ENCODE measurements at regions not wholly inside any gene's neighbourhood (a gene's known extent, or its start where the extent isn't known, plus 50 kb on each side); places are given as distances from the start of the nearest gene placed in this dataset.

GRCh38 chr3:153903430-153903829 is 217.8 kb upstream of the ARHGEF26 start:
- intact Hi-C loops (cut with DNase I), result no loop called here

GRCh38 chr3:153906366-153906765 is 214.8 kb upstream of the ARHGEF26 start:
- H3K9me3 ChIP-seq, result no peaks in the 10 kb centered on the region
- H3K27ac ChIP-seq, result no peak overlapping the region
- peaks cover 0 to 5% of the 10 kb centered on the region in 2 donors for H3K27me3 ChIP-seq
- intact Hi-C loops (cut with DNase I), result no loop called here
- ATAC-seq (peak; percentile 71), DNase-seq (peak in 1 of 4 donors; percentile 13)
- WGBS, 2 donors, result 15 to 17% methylated on average over 2 of the region's 2 CpGs
- no peak overlapping the region for H3K4me3 ChIP-seq
- no peaks in the 10 kb centered on the region for H3K36me3 ChIP-seq (replicated peaks in 1 of 2; ENCODE audit: insufficient read depth in 1 of 2, low read depth in 2 of 2)
- TF ChIP-seq POLR2A (IDR thresholded peaks at IDR 0.05), result no peak
- TF ChIP-seq, protein P1, sequence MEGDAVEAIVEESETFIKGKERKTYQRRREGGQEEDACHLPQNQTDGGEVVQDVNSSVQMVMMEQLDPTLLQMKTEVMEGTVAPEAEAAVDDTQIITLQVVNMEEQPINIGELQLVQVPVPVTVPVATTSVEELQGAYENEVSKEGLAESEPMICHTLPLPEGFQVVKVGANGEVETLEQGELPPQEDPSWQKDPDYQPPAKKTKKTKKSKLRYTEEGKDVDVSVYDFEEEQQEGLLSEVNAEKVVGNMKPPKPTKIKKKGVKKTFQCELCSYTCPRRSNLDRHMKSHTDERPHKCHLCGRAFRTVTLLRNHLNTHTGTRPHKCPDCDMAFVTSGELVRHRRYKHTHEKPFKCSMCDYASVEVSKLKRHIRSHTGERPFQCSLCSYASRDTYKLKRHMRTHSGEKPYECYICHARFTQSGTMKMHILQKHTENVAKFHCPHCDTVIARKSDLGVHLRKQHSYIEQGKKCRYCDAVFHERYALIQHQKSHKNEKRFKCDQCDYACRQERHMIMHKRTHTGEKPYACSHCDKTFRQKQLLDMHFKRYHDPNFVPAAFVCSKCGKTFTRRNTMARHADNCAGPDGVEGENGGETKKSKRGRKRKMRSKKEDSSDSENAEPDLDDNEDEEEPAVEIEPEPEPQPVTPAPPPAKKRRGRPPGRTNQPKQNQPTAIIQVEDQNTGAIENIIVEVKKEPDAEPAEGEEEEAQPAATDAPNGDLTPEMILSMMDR (IDR thresholded peaks at IDR 0.05), result no peak
- no peaks in the 10 kb centered on the region for H3K4me1 ChIP-seq

More at GRCh38 chr3:153903430-153903829, 217.8 kb upstream of the ARHGEF26 start:
- H3K27ac ChIP-seq, result no peak overlapping the region
- H3K27me3 ChIP-seq, result peaks cover 0 to 5% of the 10 kb centered on the region in 2 donors
- no peak for ATAC-seq
- TF ChIP-seq, protein P1 (IDR thresholded peaks at IDR 0.05), result no peak
- TF ChIP-seq POLR2A (IDR thresholded peaks at IDR 0.05), result no peak
- no peaks in the 10 kb centered on the region for H3K9me3 ChIP-seq
- no peaks in the 10 kb centered on the region for H3K4me1 ChIP-seq
- no peaks in the 10 kb centered on the region for H3K36me3 ChIP-seq (replicated peaks in 1 of 2; ENCODE audit: insufficient read depth in 1 of 2, low read depth in 2 of 2)
- no peak for DNase-seq
- H3K4me3 ChIP-seq, result no peak overlapping the region

- WGBS, 2 donors, result 46 to 52% methylated on average over 1 of the region's 1 CpG
- no peaks in the 10 kb centered on the region for H3K4me1 ChIP-seq
- TF ChIP-seq, protein P1 (IDR thresholded peaks at IDR 0.05), result no peak
- TF ChIP-seq POLR2A (IDR thresholded peaks at IDR 0.05), result no peak
These were observed 210.8 kb upstream of the ARHGEF26 start for GRCh38 chr3:153910387-153910786.

DNA sequence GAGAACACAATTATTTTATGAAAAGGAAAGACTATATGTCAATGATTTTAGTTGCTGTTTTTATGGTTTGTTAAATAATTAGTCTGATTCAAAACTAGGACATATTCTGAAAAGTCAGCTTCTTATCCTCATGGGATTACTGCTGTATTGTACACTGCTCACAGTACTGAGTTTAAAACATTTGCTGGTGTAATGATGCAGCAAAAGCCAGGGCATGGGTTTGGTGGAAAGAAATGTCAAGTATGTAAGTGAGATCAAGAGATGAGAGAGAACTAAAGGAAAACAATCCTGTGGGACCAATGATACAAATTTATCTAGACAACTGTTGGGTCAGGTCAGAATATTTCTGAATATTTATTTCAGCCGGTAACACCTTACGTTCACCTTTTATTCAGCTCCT is 210.1 kb upstream of the ARHGEF26 start:
- no peak for ATAC-seq
- H3K4me3 ChIP-seq, result no peak overlapping the region
- no peaks in the 10 kb centered on the region for H3K9me3 ChIP-seq
- H3K4me1 ChIP-seq, result no peaks in the 10 kb centered on the region
- no peaks in the 10 kb centered on the region for H3K27me3 ChIP-seq
- DNase-seq, result no peak
- TF ChIP-seq, protein P1 (IDR thresholded peaks at IDR 0.05), result no peak
- TF ChIP-seq POLR2A (IDR thresholded peaks at IDR 0.05), result no peak
- H3K27ac ChIP-seq, result no peak overlapping the region
- intact Hi-C loops (cut with DNase I), result no loop called here
- WGBS, 2 donors, result 89 to 91% methylated on average over 2 of the region's 2 CpGs
- H3K36me3 ChIP-seq (replicated peaks in 1 of 2; ENCODE audit: insufficient read depth in 1 of 2, low read depth in 2 of 2), result no peaks in the 10 kb centered on the region

More at GRCh38 chr3:153910387-153910786, 210.8 kb upstream of the ARHGEF26 start:
- Histone ChIP-seq H3K36me3 (replicated peaks in 1 of 2; ENCODE audit: insufficient read depth in 1 of 2, low read depth in 2 of 2) (no peaks in the 10 kb centered on the region), H3K27me3 (no peaks in the 10 kb centered on the region), H3K9me3 (no peaks in the 10 kb centered on the region), H3K27ac (no peak overlapping the region), H3K4me3 (no peak overlapping the region)
- ATAC-seq (no peak), DNase-seq (no peak)
- intact Hi-C loops (cut with DNase I), result no loop called here

DNA sequence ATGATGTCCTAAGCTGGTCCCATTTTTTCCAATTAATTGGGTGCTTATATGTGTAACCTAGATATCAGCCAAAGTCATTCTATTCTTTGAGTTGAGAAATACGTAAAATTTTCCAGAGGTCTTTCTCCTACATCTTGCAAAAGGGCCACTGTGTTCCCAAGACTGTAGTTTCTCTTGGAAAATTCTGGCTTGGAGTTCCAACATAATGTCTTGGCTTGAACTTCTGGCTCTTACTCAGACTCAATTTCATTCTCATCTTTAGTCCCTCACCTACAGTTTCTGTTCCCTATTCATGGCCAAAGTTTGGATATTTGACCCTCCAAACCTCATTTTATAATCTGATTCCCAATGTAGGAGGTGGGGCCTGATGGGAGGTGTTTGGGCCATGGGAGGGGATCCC is 201.4 kb upstream of the ARHGEF26 start:
- Histone ChIP-seq H3K4me1 (no peaks in the 10 kb centered on the region), H3K27me3 (no peaks in the 10 kb centered on the region), H3K9me3 (no peaks in the 10 kb centered on the region), H3K27ac (no peak overlapping the region), H3K36me3 (replicated peaks in 1 of 2; ENCODE audit: insufficient read depth in 1 of 2, low read depth in 2 of 2) (no peaks in the 10 kb centered on the region), H3K4me3 (no peak overlapping the region)
- no peak for TF ChIP-seq POLR2A (IDR thresholded peaks at IDR 0.05)
- ATAC-seq, result no peak
- DNase-seq, result no peak
- intact Hi-C loops (cut with DNase I), result no loop called here
- 59 to 76% methylated on average over 1 of the region's 1 CpG for WGBS, 2 donors

Data from body of pancreas (tissue), 4 donors.